Loucy (cell line): ENCODE measurements at regions not wholly inside any gene's neighbourhood (a gene's known extent, or its start where the extent isn't known, plus 50 kb on each side); places are given as distances from the start of the nearest gene placed in this dataset.

ENCODE experiments used
- EZH2phosphoT487 ChIP-seq: fragments of 200-600 bp; IDR thresholded peaks from 2 replicates; pipeline ENCODE4 v1.6.1; 2018; ENCODE audit warnings: antibody characterized with exemption, mild to moderate bottlenecking, moderate library complexity, borderline replicate concordance
- TF ChIP-seq, protein P1 (sequence below): fragments of 200-600 bp; sonication (generic); conservative IDR thresholded peaks from 2 replicates; pipeline ENCODE4 v1.5.1; 2014; ENCODE audit warnings: mild to moderate bottlenecking, antibody characterized with exemption, low read length

- TF ChIP-seq, protein P1, sequence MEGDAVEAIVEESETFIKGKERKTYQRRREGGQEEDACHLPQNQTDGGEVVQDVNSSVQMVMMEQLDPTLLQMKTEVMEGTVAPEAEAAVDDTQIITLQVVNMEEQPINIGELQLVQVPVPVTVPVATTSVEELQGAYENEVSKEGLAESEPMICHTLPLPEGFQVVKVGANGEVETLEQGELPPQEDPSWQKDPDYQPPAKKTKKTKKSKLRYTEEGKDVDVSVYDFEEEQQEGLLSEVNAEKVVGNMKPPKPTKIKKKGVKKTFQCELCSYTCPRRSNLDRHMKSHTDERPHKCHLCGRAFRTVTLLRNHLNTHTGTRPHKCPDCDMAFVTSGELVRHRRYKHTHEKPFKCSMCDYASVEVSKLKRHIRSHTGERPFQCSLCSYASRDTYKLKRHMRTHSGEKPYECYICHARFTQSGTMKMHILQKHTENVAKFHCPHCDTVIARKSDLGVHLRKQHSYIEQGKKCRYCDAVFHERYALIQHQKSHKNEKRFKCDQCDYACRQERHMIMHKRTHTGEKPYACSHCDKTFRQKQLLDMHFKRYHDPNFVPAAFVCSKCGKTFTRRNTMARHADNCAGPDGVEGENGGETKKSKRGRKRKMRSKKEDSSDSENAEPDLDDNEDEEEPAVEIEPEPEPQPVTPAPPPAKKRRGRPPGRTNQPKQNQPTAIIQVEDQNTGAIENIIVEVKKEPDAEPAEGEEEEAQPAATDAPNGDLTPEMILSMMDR = no peak
- no peak for TF ChIP-seq EZH2phosphoT487
Measured at GRCh38 chr2:221893501-221893900, 321.4 kb upstream of the EPHA4 start.
